Endothelial cell of umbilical vein (primary cell): ENCODE measurements at regions not wholly inside any gene's neighbourhood (a gene's known extent, or its start where the extent isn't known, plus 50 kb on each side); places are given as distances from the start of the nearest gene placed in this dataset.

Experiments
- BruUV-seq: library from RNA; stranded (reverse); fragments of 400-500 nt; replicated peaks from 2 replicates; lab custom pipeline; 2021; lab: Mats Ljungman, UMichigan
- CTCF ChIA-PET: fragments of 300-600, 350-600 bp; sonication (Branson Sonifier 250); formaldehyde crosslinking; loops from one replicate; lab custom pipeline; 2021; ENCODE audit warnings: antibody characterized with exemption, inconsistent platforms; lab: Charles Lee
- POLR2A ChIA-PET: fragments of 300-600, 350-600 bp; sonication (Branson Sonifier 250); formaldehyde crosslinking; loops from one replicate; lab custom pipeline; 2021; ENCODE audit warnings: antibody characterized with exemption, inconsistent platforms; lab: Charles Lee
- DNase-seq: peaks from one replicate; pipeline ENCODE4 v3.0.0-alpha.2; 2011; ENCODE audit warnings: low read depth, low spot score
- FAIRE-seq: peaks from 2 replicates; lab custom pipeline; 2011; peaks lifted over from hg19 to GRCh38; lab: Jason Lieb, UNC
- H2AFZ ChIP-seq: 2 replicates; pipeline ENCODE4 v1.6.0; 2012; ENCODE audit warnings: low read depth, low read length, control low read depth, inconsistent platforms
- H3K27ac ChIP-seq: 2 replicates; pipeline ENCODE4 v1.5.1; 2011; ENCODE audit warnings: low read depth, mild to moderate bottlenecking, control low read depth, low read length, moderate library complexity; ENCODE audit not compliant: insufficient read depth
- H3K27me3 ChIP-seq, 2 experiments: 2 replicates each; pipeline versions ENCODE4 v1.6.0 to v1.6.1; 2011; ENCODE audit warnings: low read length in 2 of 2, mixed read lengths in 1 of 2; ENCODE audit not compliant: control insufficient read depth in 2 of 2, insufficient read depth in 2 of 2
- H3K36me3 ChIP-seq, 2 experiments: 2 replicates in 1 of 2; 3 replicates in 1 of 2; pipeline ENCODE4 v1.5.1; 2011; ENCODE audit warnings: low read length in 2 of 2, mild to moderate bottlenecking in 1 of 2, moderate library complexity in 1 of 2; ENCODE audit not compliant: control insufficient read depth in 2 of 2, insufficient read depth in 2 of 2; ENCODE audit errors: extremely low read depth in 1 of 2
- H3K4me1 ChIP-seq: 3 replicates; pipeline ENCODE4 v1.5.1; 2011; ENCODE audit warnings: mild to moderate bottlenecking, low read length; ENCODE audit not compliant: control insufficient read depth, insufficient read depth; ENCODE audit errors: extremely low read depth
- H3K4me2 ChIP-seq: 2 replicates; pipeline ENCODE4 v1.6.1; 2011; ENCODE audit warnings: low read length, control low read depth, mixed read lengths; ENCODE audit not compliant: insufficient read depth
- H3K4me3 ChIP-seq, 3 experiments: fragments of 200-600 bp in 1 of 3; sonication (generic), shearing (Covaris generic) in 1 of 3; replicated peaks in 1 of 3; 2 replicates each; pipeline ENCODE4 v1.5.1; 2011 to 2016; ENCODE audit warnings: control low read depth in 3 of 3, low read length in 3 of 3, mild to moderate bottlenecking in 2 of 3, inconsistent platforms in 1 of 3, low read depth in 1 of 3, moderate library complexity in 1 of 3; ENCODE audit not compliant: insufficient read depth in 1 of 3
- H3K79me2 ChIP-seq: 2 replicates; pipeline ENCODE4 v1.6.0; 2012; ENCODE audit warnings: low read length, inconsistent platforms; ENCODE audit not compliant: control insufficient read depth, insufficient read depth
- H3K9ac ChIP-seq: replicated peaks from 2 replicates; pipeline ENCODE3; 2011; ENCODE audit warnings: low read length, control low read depth; ENCODE audit not compliant: insufficient read depth; ENCODE audit errors: extremely low read depth
- H3K9me1 ChIP-seq: replicated peaks from 3 replicates; pipeline ENCODE4 v1.6.0; 2011; ENCODE audit warnings: mild to moderate bottlenecking, low read length; ENCODE audit not compliant: control insufficient read depth, insufficient read depth; ENCODE audit errors: extremely low read depth
- H3K9me3 ChIP-seq: replicated peaks from 2 replicates; pipeline ENCODE4 v1.5.1; 2012; ENCODE audit warnings: low read length, inconsistent platforms; ENCODE audit not compliant: control insufficient read depth, insufficient read depth
- H4K20me1 ChIP-seq: replicated peaks from 2 replicates; pipeline ENCODE3; 2011; ENCODE audit warnings: mild to moderate bottlenecking, low read length; ENCODE audit not compliant: control insufficient read depth, insufficient read depth; ENCODE audit errors: extremely low read depth
- GATA2 ChIP-seq: IDR thresholded peaks from 2 replicates; pipeline ENCODE4 v1.7.0; 2011; ENCODE audit warnings: low read depth, mild to moderate bottlenecking, moderate library complexity, mixed read lengths, low read length; ENCODE audit not compliant: insufficient read length, insufficient read depth
- JUN ChIP-seq: IDR thresholded peaks from 2 replicates; pipeline ENCODE4 v1.6.1; 2011; ENCODE audit warnings: borderline replicate concordance, low read depth; ENCODE audit not compliant: insufficient read length, insufficient read depth
- POLR2AphosphoS5 ChIP-seq: IDR thresholded peaks from 2 replicates; pipeline ENCODE4 v1.6.1; 2012; ENCODE audit warnings: low read depth, mild to moderate bottlenecking, control low read depth, low read length, moderate library complexity; ENCODE audit not compliant: insufficient read depth
- dilution Hi-C: fragments of 300-500 bp; cut with MboI; formaldehyde crosslinking; loops from one replicate; pipeline ENCODE4 v1.15.0; 2019; ENCODE audit warnings: low sequenced_read_pairs; ENCODE audit not compliant: extremely low pct_ligation_motif_present
- intact Hi-C: fragments of 100-400 bp; cut with micrococcal nuclease; formaldehyde crosslinking; loops from one replicate; pipeline ENCODE4 v1.10.0; 2022

- H3K27me3 ChIP-seq = no peaks in the 10 kb centered on the region
- no TSS peak for BruUV-seq
- TF ChIP-seq GATA2 = peak; percentile 10
- TF ChIP-seq POLR2AphosphoS5 = no peak
- H3K36me3 ChIP-seq = no peaks in the 10 kb centered on the region
- H4K20me1 ChIP-seq = no peaks in the 10 kb centered on the region
- H3K9me1 ChIP-seq = peaks cover 4% of the 10 kb centered on the region
- H3K4me3 ChIP-seq = no peak overlapping the region
- intact Hi-C loops = no loop called here
- FAIRE-seq = no peak
- ChIA-PET POLR2A (no interaction called here), CTCF (no interaction called here)
- no peak overlapping the region for H3K9ac ChIP-seq
- peak overlapping the region; percentile 16 for H2AFZ ChIP-seq
- peak; percentile 11 for DNase-seq
- peaks cover 6% of the 10 kb centered on the region for H3K4me1 ChIP-seq
- no peaks in the 10 kb centered on the region for H3K79me2 ChIP-seq
- no peaks in the 10 kb centered on the region for H3K9me3 ChIP-seq
- dilution Hi-C loops = no loop called here
- no peak overlapping the region for H3K27ac ChIP-seq
- no peak overlapping the region for H3K4me2 ChIP-seq
These were observed 227.0 kb downstream of the INHBA start for GRCh38 chr7:41475801-41476459.

GRCh38 chr7:41472427-41473125 is 230.3 kb downstream of the INHBA start:
- no peak overlapping the region for H2AFZ ChIP-seq
- dilution Hi-C loops = no loop called here
- POLR2A ChIA-PET = no interaction called here

More at GRCh38 chr7:41472427-41473125, 230.3 kb downstream of the INHBA start:
- no peaks in the 10 kb centered on the region for H3K9me3 ChIP-seq
- H3K27ac ChIP-seq = no peak overlapping the region
- no peak for TF ChIP-seq JUN
- no peak overlapping the region for H3K9ac ChIP-seq
- no peaks in the 10 kb centered on the region for H3K4me1 ChIP-seq
- FAIRE-seq (no peak), DNase-seq (no peak)
- intact Hi-C loops = no loop called here
- no peaks in the 10 kb centered on the region for H3K27me3 ChIP-seq
- H3K4me3 ChIP-seq = no peak overlapping the region
- H3K36me3 ChIP-seq = no peaks in the 10 kb centered on the region
- no peaks in the 10 kb centered on the region for H3K9me1 ChIP-seq
- no TSS peak for BruUV-seq
- no peaks in the 10 kb centered on the region for H4K20me1 ChIP-seq
- CTCF ChIA-PET = no interaction called here
- no peaks in the 10 kb centered on the region for H3K79me2 ChIP-seq
- no peak overlapping the region for H3K4me2 ChIP-seq
